ENCODE measurements at regions not wholly inside any gene's neighbourhood (a gene's known extent, or its start where the extent isn't known, plus 50 kb on each side); places are given as distances from the start of the nearest gene placed in this dataset.
A peak's percentile ranks its signal among the peaks of the same experiment; 100 is the strongest.

DNA sequence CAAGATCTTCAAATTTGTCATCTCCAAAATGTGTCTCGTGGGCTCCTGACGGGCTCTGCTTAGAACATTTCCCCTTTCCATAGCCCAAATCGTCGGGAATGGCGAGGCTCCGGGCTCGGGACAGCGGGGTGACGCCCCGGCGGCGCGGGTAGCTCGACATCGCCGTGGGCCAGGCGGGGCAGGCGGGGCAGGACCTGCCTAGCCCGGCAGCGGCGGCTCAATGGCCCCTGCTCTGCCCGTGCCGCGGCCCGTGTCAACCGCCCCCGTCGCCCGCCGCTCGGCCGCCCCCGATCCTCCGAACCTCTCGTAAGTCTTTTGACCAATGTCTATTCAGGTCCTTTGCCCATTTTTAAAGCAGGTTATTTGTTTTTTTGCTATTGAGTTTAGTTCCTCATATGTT is 111.2 kb downstream of the PMAIP1 start:
- no peak overlapping the region for H3K4me3 ChIP-seq (ENCODE audit: low read depth, low read length)
- TF ChIP-seq, protein P1, sequence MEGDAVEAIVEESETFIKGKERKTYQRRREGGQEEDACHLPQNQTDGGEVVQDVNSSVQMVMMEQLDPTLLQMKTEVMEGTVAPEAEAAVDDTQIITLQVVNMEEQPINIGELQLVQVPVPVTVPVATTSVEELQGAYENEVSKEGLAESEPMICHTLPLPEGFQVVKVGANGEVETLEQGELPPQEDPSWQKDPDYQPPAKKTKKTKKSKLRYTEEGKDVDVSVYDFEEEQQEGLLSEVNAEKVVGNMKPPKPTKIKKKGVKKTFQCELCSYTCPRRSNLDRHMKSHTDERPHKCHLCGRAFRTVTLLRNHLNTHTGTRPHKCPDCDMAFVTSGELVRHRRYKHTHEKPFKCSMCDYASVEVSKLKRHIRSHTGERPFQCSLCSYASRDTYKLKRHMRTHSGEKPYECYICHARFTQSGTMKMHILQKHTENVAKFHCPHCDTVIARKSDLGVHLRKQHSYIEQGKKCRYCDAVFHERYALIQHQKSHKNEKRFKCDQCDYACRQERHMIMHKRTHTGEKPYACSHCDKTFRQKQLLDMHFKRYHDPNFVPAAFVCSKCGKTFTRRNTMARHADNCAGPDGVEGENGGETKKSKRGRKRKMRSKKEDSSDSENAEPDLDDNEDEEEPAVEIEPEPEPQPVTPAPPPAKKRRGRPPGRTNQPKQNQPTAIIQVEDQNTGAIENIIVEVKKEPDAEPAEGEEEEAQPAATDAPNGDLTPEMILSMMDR (IDR thresholded peaks at IDR 0.05; ENCODE audit: insufficient read depth, low read length) = no peak
- DNase-seq (ENCODE audit: low read depth) = no peak

DNA sequence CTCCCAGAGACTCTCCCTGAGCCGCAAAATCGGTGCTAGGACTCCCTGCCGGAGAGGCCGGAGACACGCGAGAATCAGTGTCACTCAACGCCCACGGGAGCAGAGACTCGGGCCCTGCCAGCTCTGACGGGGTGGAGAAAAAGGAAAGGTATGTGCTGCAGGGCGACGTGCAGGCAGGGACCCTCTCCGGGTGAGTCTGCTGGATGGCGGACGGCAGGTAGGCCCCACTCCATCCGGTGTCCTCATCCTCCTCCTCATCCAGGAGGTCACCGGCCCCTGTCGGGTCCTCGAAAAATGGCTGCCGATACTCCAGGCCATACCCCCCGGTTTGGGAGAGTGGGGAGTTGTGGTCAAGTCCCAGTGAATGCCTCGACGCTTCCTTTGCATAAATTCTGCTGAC is 110.7 kb downstream of the PMAIP1 start:
- no peak overlapping the region for H3K4me3 ChIP-seq (ENCODE audit: low read depth, low read length)
- no peak for DNase-seq (ENCODE audit: low read depth)
- TF ChIP-seq, protein P1 (IDR thresholded peaks at IDR 0.05; ENCODE audit: insufficient read depth, low read length) = no peak

DNA sequence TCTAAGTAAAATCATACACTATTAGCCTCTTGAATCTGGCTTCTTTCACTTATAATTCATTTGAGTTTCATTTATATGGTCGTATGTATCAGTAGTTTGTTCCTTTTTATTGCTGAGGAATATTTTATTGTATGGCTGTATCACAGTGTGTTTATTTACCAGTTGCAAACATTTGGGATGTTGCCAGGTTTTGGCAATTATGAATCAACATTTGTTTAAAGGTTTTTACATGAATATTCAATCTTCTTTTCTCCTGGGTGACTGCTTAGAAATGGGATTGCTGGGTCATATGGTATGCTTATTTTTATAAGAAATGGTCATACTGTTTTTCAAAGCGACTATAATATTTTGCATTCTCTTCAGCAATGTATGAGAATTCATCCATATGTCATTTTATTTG is 107.9 kb downstream of the PMAIP1 start:
- H3K4me3 ChIP-seq (ENCODE audit: low read depth, low read length) = no peak overlapping the region
- TF ChIP-seq, protein P1 (IDR thresholded peaks at IDR 0.05; ENCODE audit: insufficient read depth, low read length) = no peak
- no peak for DNase-seq (ENCODE audit: low read depth)

DNA sequence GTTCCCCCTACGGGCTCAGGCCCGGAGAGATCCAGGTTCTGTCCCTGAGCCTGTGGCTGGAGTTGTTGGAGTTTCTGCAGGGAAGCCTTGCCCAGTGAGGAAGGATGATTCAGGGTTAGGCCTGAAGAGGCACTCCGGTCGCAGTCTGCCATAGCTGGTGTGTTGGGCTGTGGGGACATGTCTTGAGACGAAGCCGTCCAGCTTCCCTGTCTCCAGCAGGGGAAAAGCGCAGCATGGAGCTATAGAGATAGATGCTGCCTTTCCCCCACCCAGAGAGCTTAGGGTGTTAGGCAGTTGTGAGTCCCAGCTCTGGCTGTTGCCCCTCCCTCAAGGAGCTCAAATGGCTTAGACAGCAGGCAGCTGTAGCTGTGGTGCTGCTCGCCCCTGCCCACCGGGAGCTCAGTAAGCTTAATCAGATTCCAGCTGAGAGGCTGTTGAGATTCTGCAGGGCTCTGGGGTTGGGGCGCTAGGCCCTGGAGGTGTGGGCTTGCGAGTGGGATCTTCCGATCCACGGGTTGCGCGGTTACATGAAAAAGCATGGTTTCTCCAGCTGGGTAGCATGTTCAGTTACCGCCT is 103.9 kb downstream of the PMAIP1 start:
- DNase-seq (ENCODE audit: low read depth) = no peak
- no peak overlapping the region for H3K4me3 ChIP-seq (ENCODE audit: low read depth, low read length)
- TF ChIP-seq, protein P1 (IDR thresholded peaks at IDR 0.05; ENCODE audit: insufficient read depth, low read length) = no peak

DNA sequence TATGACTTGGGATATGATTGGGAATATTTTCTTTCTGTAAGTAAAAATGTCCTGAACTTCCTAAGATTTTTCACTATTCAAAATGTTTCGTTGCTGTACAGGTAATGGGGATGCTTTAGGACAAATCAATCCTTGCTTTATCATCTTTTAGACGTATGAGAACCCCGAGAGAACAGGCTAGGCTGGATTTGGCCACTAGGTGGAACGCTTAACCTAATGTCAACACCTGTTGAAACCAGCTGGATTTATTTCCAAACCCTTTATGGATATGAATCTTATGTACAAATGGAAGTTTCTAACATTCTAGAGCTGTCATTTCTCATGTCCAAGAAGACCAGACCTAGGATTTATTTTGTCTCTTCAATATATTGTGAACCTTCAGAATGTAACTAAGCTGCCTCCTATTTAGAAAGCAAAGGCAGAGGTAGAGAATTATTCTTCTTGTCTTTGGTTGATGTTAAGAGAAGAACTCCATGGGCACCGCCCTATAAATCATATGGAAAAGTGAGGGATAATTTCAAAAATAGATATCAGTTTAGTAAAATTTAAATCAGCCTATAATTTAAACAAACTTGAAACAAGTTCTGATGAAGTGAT is 96.7 kb downstream of the PMAIP1 start:
- H3K4me3 ChIP-seq (ENCODE audit: low read depth, low read length) = no peak overlapping the region
- TF ChIP-seq, protein P1 (IDR thresholded peaks at IDR 0.05; ENCODE audit: insufficient read depth, low read length) = peak; percentile 85
- peak; percentile 73 for DNase-seq (ENCODE audit: low read depth)

DNA sequence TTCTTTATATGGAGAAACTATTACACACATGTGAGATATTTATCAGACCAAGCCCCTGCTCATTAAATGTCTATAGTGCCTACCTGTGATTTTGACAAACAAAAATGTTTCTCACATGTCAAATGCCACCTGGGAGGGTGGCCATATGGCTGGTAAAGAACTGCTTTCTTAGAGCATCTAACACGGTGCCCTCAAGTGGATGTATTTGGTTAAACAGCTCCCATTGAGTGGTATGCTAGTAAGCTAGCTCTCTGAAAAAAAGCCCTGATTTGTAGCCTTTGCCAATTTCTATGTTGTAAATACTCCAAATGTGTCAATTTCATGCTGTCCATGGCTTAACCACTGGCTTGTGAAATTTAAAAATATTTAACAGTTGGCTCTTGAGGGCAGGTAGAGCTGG is 94.6 kb downstream of the PMAIP1 start:
- TF ChIP-seq, protein P1 (IDR thresholded peaks at IDR 0.05; ENCODE audit: insufficient read depth, low read length) = peak; percentile 16
- no peak for DNase-seq (ENCODE audit: low read depth)
- H3K4me3 ChIP-seq (ENCODE audit: low read depth, low read length) = no peak overlapping the region

DNA sequence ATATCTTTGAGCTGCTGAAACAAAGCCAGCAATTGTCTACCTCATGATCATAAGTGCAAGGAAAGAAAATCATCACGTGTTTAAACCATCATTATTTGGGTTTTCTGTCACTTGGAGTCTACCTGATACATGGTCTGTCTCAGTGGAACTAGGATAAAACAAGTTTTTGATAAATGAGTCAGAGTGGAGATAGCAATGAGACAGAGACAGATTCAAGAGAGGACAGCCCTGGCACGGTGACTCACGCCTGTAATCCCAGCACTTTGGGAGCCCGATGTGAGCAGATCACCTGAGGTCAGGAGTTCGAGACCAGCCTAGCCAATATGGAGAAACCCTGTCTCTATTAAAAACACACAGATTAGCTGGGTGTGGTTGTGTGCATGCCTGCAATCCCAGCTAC is 93.8 kb downstream of the PMAIP1 start:
- no peak for DNase-seq (ENCODE audit: low read depth)
- TF ChIP-seq, protein P1 (IDR thresholded peaks at IDR 0.05; ENCODE audit: insufficient read depth, low read length) = no peak
- H3K4me3 ChIP-seq (ENCODE audit: low read depth, low read length) = no peak overlapping the region
